NCI-H2171 treated with DMSO at 0.1 percent for 48 hours (cell line): ENCODE measurements at regions not wholly inside any gene's neighbourhood (a gene's known extent, or its start where the extent isn't known, plus 50 kb on each side); places are given as distances from the start of the nearest gene placed in this dataset.
"Not testable (repeated sequence)": the region's sequence is repeated elsewhere in the genome, so short reads cannot be mapped to it uniquely, and the experiment has no call there.

Source experiments
- DNase-seq: peaks from one replicate; lab custom pipeline; 2025; lab: John Stamatoyannopoulos, UW

DNA sequence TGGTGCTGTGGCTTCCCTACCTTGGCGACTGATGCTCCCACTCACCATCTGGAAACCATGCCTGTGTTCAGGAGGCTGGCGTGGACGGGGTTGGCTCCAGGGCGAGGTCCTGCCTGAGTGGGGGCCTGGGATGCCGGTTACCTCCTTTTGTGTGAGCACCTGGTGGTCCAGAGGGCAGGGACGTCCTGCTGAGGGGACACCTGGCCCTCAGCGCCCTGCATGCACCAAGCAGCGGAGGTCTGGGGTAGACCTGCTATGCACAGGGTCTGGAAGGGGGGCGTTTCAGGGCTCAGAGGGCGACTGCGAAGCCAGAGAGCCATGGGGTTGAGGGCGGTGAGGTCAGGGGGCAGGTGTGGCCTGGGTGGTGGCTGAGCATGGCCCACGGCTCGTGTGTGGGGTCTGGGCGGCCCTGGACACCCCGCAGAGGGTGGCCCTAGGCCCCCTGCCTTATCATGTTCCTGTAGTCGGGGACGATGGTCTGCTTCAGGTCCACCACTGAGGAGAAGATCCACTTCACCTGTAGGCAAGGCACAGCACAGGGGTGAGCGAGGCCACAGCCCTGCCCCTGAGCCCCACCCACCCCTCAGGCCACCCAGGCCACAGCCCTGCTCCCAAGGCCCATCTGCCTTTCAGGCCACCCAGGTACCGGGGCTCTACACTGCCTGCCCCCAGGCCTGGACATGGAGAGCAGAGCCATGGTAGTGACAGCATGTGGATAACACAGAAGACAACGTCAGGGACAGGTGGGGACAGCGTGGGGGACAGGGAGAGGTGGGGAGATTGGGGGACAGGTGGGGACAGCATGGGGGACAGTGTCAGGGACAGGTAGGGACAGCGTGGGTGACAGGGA, 95.3 kb downstream of the TMEM121 start:
- DNase-seq, result not testable (repeated sequence)

DNA sequence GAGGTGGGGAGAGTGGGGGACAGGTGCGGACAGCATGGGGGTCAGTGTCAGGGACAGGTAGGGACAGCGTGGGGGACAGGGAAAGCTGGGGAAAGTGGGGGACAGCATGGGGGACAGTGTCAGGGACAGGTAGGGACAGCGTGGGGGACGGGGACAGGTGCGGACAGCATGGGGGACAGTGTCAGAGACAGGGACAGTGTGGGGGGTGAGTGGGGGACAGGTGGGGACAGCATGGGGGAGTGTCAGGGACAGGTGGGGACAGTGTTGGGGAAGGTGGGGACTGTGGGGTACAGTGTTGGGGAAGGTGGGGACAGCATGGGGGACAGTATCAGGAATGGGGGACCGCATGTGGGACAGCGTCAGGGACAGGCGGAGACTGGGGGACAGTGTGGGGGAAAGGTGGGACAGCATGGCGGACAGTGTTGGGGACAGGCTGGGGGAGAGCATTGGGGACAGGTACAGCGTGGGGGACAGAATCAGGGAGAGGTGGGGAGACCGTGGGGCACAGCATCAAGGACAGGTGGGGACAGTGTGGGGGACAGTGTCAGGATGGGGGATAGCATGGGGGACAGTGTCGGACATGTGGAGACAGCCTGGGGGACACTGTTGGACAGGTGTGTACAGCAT, 96.1 kb downstream of the TMEM121 start:
- DNase-seq, result no peak

DNA sequence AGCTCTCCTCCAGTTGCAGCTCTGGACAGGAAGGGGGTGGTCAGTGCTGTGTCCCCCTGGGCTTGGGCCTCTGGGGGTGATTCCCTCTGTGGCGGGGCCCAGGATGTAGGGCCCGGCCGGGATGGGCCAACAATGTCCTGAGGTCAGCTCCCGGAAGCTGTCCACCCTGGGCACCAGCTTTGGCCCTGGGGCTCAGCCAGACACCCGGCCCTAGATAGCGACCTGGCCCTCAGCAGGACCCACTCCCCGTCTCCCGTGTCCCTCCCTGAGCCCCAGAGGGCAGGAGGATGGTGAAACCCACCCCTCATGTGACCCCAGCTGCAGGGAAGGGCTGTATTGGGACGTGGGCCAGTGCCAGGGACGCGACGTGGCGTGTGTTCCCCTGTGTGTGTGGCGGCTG, 96.8 kb downstream of the TMEM121 start:
- not testable (repeated sequence) for DNase-seq

DNA sequence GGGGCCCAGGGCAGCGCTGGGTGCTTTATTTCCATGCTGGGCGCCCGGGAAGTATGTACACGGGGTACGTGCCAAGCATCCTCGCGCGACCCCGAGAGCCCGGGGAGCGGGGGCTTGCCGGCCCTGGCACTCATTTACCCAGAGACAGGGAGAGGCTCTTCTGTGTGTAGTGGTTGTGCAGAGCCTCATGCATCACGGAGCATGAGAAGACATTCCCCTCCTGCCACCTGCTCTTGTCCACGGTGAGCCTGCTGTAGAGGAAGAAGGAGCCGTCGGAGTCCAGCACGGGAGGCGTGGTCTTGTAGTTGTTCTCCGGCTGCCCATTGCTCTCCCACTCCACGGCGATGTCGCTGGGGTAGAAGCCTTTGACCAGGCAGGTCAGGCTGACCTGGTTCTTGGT, 98.0 kb downstream of the TMEM121 start:
- DNase-seq, result not testable (repeated sequence)

DNA sequence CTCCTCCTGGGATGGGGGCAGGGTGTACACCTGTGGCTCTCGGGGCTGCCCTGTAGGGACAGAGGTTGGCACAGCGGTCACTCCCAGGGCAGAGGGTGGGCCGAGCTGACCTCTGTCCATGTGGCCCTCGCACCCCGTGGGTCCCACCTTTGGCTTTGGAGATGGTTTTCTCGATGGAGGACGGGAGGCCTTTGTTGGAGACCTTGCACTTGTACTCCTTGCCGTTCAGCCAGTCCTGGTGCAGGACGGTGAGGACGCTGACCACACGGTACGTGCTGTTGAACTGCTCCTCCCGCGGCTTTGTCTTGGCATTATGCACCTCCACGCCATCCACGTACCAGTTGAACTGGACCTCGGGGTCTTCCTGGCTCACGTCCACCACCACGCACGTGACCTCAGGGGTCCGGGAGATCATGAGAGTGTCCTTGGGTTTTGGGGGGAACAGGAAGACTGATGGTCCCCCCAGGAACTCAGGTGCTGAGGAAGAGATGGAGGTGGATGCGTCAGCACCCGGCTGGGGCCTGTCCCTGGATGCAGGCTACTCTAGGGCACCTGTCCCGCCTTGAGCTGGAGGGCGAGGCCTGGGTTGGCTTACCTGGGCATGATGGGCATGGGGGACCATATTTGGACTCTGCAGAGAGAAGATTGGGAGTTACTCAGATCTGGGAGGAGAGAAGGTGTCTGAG, 98.5 kb downstream of the TMEM121 start:
- DNase-seq, result not testable (repeated sequence)

DNA sequence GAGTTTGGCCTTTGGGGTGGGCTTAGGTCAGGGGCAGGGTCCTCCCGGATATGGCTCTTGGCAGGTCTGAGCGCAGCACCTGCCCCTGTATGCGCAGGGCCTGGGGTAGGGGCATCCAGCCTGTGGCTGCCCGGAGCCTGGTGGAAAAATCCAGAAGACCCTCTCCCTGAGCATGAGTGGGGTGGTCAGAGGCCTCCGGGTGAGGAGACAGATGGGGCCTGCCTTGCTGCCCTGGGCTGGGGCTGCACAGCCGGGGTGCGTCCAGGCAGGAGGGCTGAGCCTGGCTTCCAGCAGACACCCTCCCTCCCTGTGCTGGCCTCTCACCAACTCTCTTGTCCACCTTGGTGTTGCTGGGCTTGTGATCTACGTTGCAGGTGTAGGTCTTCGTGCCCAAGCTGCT, 99.1 kb downstream of the TMEM121 start:
- DNase-seq, result not testable (repeated sequence)

DNA sequence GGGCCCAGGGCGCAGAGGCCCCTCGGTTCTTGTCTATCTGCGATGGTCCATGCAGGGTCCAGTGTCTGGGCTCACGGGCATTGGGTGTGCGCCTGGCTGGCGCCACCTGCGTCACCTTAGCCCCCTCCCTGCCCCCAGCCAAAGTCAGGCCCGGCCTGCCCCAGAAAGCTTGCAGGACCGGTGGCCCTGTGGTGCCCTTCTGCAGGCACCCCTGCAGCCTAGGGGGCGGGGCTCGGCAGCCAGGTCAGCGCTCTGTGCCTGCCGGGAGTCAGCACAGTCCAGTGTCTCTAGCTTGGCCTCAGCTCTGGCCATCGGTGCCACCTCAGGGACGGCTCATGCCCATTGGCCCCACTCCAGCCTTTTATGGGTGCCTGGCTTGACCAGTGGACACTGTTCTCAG, 99.7 kb downstream of the TMEM121 start:
- not testable (repeated sequence) for DNase-seq

DNA sequence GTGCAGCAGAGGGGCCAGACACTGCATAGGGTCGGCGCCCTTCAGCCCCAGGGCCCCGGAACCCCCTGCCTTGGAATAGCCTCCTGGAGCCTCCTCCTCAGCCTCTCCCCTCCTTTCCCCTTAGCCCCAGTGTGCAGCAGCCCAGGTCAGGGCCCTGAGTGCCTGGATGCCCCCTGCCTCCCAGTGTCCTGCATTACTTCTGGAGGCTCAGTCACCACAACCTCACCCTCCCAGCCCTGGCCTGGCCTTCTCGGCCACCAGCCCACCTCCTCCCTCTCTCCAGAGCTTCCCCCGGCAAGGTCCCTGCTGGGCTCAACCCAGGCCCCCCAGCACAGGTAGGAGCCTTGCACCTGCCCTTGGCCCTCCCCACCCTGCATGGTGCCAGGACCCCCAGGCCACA, 100.3 kb downstream of the TMEM121 start:
- DNase-seq, result not testable (repeated sequence)

DNA sequence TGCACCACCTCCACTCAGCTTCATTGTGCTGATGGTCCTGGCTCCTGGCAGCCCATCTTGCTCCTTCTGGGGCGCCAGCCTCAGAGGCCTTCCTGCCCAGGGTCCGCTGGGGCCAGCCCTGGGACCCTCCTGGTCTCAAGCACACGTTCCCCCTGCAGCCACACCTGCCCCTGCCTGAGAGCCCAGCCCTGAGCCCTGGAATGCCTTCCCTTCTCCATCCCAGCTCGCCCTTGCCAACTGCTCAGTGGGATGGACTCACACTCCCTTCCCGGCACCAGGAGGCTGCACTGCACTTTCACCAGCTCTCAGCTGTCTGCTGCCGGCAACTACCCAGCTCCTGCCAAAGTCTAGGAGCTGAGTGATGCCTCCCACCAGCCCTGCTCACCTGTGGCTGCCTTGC, 100.9 kb downstream of the TMEM121 start:
- DNase-seq, result not testable (repeated sequence)

DNA sequence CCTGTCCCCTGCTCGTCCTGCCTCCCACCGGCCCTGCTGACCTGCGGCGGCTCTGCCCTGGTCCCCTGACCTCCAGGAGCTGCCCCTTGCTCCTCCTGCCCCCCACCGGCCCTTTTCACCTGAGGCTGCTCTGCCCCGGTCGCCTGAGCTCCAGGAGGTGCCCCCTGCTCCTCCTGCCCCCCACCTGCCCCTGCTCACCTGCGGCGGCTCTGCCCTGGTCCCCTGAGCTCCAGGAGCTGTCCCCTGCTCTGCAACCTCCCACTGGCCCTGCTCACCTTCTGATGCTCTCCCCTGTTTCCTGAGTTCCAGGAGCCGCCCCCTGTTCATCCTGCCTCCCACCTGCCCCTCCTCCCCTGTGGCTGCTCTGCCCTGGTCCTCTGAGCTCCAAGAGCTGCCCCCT, 101.3 kb downstream of the TMEM121 start:
- DNase-seq, result no peak

DNA sequence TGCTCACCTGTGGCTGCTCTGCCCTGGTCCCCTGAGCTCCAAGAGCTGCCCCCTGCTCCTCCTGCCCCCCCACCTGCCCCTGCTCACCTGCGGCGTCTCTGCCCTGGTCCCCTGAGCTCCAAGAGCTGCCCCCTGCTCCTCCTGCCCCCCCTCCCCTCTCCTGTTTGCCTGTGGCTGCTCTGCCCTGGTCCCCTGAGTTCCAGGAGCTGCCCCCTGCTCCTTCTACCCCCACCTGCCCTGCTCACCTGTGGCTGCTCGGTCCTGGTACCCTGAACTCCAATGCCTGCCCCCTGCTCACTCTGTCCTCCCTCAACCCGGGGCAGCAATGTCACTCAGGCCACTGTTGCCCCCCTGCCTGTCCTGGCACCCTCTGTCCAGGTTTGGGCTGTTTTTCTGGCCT, 101.7 kb downstream of the TMEM121 start:
- DNase-seq, result not testable (repeated sequence)

DNA sequence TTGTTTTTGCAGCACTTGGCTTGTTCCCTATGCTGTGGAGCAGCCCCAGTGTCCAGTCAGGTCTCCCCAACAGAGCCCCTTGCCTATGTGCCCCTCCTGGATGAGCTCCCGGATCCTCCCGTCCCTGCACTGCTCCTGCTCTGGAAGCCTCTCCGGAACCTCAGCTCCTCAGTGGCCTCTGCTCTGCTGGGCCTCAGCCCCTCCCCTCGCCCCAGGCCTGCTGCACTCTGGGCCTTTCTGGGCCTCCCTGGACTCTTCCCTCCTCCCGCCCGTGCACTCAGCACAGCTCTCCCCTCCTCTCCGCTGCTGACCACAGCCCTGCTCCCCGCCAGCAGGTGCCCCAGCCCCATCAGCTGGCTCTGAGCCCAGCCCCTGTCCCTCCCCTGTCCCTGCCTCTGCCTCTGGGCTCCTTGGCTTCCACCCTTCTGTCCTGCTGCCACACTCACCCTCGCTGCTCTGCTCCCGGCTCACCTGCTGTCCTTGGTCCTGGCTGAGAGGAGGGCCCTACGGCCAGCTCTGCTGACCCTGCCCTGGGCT, 102.2 kb downstream of the TMEM121 start:
- not testable (repeated sequence) for DNase-seq

DNA sequence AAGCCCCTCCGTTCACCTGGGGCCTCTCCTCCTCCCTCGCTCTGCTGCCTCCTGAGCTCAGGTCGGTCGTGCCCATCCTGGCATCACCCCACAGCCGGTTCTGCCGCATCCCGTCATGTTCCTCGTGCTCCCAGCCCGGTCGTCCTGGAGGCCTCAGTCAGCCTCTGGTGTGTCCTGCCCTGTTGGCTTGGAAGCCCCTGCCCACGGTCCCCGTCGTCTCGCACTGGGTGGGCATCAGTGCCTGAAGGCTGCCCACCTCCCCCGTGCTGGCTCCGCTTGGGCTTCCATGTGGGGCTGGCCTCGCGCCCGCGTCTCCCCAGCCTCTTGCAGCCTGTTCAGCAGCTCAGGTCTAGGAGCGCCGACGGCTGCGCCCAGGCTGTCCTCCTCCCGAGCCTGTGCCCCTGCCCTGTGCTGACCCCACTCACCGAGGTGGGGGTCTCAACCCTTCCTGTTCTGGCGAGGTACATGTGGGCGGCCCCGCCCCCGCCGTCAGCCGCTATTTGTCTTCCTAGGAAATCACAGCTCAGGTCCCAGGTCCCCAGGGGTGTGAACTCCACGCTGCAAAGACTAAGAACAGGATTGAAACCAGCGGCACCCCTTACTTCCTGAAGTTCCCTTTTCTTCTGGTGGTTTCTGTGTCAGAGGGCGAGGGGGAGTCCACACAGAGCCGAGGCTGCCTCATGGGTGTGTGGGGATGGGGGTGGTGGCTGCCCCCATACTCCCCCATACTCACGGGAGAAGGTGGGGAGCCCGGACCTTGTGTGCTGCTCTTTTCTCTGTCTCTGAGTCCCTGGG, 102.9 kb downstream of the TMEM121 start:
- not testable (repeated sequence) for DNase-seq

DNA sequence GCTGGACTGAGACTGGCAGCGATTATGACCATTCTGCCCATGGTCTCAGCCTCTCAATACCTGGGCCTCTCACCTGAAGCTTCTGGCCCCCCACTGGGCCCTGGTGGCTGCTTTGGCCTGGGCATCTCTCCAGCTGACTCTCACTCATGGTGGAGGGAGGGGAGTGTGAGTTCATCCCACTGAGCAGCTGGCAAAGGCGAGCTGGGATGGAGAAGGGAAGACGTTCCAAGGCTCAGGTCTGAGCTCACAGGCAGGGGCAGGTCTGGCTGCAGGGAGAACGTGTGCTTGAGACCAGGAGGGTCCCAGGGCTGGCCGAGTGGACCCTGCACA, 103.5 kb downstream of the TMEM121 start:
- no peak for DNase-seq

DNA sequence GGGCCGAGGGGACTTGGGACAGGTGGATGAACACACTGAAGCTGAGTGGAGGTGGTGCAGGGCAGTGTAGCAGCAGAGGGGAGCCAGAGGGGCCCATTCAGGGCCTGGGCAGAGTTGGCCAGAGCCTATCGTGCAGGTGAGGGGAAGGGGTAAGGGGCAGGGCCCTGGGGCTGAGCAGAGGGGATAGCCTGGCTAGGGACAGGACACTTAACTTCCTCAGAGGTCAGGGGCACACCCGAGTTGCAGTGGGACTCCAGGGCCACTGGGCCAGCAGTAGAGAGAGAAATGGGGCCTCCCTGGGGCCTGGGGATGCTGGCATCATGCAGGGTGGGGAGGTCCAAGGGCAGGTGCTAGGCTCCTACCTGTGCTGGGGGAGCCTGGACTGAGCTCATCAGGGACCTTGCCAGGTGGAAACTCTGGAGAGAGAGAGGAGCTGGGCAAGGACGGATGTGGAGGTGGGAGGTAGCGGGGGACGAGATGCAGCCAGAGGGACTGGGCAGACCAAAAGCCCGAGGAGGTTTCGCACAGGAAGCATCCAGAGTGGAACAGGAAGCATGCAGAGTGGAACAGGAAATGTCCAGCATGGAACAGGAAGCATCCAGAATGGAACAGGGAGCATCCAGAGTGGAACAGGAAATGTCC, 104.0 kb downstream of the TMEM121 start:
- not testable (repeated sequence) for DNase-seq

DNA sequence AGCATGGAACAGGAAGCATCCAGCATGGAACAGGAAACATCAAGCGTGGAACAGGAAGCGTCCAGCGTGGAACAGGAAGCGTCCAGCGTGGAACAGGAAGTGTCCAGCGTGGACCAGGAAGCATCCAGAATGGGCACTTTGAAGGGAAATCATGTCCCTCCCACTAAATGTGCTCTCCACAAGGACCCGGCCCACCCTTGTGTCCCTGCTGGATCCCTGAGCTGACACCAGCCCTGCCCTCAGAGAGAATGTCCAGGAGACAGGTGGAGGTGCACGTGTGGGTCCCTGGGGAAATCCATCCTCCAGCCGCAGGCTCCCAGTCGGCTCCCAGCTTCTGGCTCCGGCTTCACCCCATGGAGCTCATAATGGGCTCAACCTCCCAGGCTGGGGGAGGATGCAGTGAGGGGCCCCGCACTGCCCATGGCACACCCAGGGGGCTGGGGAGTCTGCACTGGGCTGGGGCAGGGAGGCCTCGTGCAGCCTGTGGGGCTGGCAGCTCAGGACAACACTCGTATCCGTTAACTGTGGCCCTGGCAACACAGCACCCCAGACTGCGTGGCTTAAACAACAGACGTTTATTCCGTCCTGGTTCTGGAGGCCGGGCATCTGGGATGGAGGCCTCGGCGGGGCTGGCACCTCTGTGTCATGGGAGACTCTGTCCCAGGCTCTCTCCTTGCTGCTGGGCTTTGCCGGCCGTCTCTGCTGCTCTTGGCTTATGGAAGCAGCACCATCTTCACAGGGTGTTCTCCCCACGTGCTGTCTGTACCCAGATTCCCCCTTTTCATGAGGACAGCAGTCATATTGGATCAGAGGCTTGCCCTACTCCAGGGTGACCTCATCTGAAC, 104.8 kb downstream of the TMEM121 start:
- DNase-seq, result not testable (repeated sequence)

DNA sequence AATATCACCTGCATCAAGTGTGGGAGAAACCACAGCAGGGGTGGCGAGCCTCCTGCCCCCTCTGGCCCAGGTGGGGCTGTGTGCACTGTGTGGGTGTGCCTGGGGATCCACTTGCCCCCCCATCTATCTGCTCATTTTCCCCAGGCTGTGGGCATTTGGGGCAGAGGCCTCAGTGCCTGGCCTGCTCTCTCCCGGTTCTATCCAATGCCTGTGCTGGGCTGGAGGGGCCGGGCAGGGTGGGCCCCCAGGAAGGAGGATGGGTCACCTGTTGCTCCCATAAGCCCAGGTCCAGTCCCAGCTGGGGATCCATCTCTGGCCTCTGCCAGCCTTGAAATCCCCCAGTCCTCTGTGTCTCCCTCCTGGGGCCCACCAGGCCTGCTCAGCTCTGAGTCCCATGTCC, 105.6 kb downstream of the TMEM121 start:
- DNase-seq, result no peak

DNA sequence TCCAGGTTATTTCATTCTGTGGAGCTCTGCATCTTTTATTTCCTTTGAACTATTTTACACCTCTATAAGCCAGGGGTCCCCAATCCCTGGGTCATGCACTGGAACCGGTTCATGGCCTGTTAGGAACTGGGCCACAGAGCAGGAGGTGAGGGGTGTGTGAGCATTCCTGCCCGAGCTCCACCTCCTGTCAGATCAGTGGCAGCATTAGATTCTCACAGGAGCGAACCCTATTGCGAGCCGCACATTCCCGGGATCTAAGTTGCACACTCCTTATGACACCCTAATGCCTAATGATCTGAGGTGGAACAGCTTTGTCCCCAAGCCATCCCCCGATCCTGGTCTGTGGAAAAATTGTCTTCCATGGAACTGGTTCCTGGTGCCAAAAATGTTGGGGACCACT, 107.2 kb downstream of the TMEM121 start:
- DNase-seq, result not testable (repeated sequence)

DNA sequence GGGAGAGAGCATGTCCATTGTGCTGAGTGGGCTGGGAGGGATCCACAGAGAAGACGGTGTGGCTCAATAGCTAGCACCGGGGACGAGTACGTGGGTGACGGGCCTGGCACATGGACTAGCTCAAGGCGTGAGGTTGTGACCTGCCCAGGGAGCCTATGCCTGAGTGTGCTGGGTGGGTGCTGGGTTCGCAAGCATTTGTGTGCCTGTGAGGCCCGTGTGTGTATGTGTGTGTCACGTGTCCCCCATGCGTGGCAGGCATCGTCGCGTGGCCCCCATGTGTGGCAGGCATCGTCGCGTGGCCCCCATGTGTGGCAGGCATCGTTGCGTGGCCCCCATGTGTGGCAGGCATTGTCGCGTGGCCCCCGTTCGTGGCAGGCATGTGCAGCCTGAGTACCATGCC, 109.2 kb downstream of the TMEM121 start:
- DNase-seq, result no peak

DNA sequence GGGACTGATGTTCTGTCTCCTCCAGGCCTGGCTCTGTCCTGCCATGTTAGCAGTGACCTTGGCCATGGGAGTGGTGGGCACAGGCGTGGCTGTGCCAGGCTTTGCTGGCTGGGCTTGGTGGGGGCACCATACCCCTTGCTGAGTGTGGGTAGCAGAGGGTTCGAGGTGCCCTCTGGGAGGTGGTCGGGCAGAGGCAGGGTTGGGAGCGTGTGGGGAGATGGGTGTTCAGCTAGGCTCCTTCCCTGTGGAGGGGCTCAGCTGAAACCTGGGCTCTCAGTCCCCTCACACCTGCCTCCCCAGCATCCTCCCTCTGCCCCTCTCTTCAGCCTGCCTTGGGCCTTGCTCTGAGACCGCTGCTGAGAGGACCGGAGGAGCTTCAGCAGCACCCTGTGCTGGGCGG, 109.6 kb downstream of the TMEM121 start:
- not testable (repeated sequence) for DNase-seq
